ENCODE measurements at regions not wholly inside any gene's neighbourhood (a gene's known extent, or its start where the extent isn't known, plus 50 kb on each side); places are given as distances from the start of the nearest gene placed in this dataset.
"Not testable (repeated sequence)": the region's sequence is repeated elsewhere in the genome, so short reads cannot be mapped to it uniquely, and the experiment has no call there.

DNA sequence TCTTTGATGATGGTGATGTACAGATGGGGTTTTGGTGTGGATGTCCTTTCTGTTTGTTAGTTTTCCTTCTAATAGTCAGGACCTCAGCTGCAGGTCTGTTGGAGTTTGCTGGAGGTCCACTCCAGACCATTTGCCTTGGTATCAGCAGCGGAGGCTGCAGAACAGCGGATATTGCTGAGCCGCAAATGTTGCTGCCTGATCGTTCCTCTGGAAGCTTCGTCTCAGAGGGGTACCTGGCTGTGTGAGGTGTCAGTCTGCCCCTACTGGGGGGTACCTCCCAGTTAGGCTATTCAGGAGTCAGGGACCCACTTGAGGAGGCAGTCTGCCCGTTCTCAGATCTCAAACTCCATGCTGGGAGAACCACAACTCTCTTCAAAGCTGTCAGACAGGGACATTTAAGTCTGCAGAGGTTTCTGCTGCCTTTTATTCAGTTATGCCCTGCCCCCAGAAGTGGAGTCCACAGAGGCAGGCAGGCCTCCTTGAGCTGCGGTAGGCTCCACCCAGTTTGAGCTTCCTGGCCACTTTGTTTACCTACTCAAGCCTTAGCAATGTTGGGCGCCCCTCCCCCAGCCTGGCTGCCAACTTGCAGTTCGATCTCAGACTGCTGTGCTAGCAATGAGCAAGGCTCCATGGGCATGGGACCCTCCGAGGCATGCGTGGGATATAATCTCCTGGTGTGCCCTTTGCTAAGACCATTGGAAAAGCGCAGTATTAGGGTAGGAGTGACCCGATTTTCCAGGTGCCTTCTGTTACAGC is 264.5 kb downstream of the MATN1 start:
- not testable (repeated sequence) for DNase-seq (ENCODE audit: low spot score)

DNA sequence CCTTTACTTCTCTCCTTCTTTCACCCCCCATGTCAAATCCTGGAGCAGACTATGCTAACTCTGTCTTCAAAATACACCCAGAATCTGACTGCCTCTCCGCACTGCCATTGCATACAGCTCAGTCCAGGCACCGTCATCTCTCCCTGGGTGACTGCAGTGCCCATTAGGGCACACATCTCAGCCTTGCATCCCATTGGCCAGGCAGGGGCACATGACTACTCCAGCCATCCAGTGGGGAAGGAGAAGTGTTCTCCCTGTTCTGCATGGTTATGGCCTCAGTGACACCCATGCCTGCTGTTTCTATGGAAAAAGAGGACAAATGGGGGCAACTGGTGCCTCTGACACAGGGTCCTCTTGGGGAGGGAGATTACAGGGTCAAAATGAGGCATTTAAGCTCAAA is 270.5 kb downstream of the MATN1 start:
- DNase-seq (ENCODE audit: low spot score) = no peak

DNA sequence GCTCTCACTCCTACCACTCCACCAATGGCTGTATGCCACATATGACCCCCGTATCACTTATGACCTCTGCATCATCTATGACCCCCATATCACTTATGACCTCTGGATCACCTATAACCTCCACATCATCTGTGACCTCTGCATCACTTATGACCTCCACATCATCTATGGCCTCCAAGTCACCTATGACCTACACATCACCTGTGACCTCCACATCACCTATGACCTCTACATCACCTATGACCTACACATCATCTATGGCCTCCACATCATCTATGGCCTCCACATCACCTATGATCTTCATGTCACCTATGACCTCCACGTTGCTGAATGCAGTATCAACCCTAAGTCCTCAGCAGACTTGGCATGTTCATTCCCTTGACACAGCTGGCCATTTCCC is 271.2 kb downstream of the MATN1 start:
- no peak for DNase-seq (ENCODE audit: low spot score)

DNA sequence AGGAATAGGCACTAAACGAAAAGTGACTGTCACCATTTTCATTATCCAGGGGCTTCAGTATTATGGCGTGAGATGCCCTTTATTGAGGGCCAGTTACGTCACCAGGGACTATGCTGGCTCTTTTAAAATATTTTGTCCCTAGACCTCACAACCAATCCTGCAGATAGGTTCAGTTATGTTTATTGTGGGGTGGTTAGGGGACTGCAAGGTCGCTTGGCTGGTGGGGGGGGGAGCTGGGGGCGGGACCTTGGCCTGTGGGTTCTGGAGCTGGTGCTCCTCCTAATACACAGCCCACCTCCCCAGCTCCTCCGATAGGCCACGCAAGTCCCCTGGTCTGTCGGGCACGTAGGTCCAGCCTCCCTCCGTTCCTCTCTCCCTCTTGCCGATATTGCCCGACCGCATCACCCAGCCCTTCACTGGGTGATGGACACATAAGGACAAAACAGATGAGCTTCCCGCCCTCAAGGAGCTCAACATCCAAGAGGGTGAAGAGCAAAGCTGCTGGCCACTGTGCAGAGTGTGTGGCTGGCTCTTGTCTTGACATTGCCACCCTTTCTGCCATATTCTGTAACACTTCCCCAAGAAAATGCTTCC is 271.8 kb downstream of the MATN1 start:
- DNase-seq (ENCODE audit: low spot score) = no peak

DNA sequence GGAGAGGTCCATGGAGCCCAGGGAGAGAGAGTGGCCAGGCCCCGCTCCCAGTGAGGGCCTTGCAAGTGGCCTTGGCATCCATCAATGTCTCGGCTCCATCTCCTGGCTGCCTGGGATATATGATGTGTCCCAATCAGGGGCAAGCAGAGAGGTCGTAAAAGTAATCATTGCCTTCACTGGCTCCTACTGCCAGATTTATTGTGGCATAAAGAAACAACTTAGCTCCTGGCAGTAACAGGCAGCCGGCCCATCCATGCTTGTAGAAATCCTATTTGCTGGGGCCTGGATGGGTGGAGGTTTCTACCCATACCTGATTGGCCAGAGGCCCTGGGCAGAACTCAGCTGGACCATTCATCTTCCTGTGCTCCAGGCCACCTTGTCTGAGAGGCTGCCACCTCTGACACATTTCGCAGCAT is 272.6 kb downstream of the MATN1 start:
- no peak for DNase-seq (ENCODE audit: low spot score)

DNA sequence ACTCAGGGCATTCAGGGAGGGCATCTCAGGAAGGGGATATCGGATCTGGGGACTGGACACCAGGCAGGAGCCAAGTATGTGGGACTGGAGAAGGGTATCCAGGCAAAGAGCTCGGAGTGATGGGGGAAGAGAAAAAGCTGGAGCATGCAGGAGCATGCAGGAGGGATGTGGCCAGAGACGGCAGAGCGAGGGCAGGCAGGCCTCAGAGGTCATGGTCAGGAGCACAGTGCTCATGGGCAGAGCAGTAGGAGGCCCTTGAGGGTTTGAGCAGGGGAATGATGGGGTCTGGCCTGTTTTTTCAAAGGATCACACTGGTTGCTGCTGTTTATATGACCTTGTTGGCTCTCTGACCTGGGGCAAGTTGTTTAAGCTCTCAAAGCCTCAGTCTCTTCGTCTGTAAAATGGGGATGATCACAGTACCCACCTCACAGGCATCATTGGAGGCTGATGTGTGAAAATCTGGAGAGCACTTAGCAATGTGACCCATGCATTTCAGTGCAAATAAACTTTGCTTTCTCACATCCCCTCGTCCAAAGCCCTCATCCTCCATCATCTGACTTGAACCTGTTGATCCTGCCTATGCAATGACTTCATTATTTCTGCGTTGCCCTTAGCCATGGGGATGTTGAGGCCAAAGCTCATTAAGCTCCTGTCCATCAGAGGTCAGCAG is 273.1 kb downstream of the MATN1 start:
- DNase-seq (ENCODE audit: low spot score) = no peak

DNA sequence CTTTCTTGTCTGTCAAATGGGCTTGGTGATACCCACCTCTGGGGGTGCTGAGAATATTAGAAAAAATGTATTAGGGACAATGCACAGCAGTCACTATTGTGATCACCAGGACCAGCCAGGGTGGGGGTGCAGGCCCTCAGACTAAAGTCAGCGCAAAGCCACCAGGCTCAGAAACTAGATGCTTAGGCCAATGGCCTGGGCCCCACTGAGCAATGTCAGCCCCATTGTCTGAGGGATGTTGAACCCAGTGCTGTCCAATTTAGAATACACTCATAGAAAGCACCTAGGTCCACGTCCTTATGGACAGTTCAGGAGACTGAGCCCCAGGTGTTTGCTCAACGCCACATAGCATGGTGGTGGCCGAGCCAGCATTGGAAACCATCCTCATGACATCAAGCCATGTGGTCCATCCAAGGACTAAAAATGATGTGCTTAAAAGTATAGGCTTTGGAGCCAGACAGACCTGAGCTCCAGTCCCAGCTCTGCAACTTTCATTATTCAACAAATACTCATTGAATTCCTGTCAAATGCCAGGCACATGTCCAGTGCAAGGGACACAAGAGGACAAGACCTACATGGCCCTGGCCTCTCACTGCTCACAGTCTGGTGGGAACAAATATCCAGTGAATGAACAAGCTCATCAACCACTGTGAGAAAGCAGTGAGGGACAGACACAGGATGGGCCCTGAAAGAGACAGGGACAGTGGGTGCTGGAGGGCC is 273.8 kb downstream of the MATN1 start:
- DNase-seq (ENCODE audit: low spot score) = no peak

DNA sequence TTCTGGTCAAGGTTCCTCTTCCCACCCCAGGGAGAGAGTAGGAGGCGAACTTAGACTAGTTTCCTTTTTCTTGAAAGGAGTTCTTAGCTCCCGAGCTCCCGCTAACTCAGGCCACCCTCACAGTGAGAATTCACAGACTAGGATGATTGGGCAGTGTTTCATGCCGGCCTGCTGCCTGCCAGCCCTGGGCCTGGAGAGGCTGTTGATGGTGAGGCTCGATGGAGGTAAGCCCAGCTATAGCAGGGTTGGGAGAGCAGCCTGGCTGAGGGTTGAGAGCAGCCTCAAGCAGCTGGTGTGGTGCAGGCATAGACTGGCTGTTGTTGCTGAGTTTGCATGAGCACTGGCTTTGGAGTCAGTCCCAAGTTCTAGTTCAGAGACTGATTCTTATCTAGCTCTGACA is 274.4 kb downstream of the MATN1 start:
- no peak for DNase-seq (ENCODE audit: low spot score)

DNA sequence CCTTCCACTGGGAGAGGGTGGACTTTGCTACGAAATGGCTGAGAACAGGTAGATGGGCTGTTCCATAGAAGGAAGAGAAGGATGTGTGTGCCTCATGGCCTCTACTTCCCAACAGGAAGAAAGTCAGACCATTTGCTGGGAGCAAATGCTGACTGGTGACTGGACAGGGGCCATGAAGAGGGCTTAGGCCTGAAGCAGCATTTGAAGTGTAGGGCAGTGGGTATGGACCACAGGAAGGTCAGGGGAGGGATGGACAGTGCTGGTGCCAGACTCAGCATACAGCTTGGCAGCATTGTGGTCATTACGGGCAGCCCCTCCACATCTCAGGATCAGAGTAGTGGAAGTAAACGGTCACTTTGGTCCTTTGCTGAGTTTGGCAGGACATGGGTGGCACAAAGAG is 275.7 kb downstream of the MATN1 start:
- DNase-seq (ENCODE audit: low spot score) = no peak

DNA sequence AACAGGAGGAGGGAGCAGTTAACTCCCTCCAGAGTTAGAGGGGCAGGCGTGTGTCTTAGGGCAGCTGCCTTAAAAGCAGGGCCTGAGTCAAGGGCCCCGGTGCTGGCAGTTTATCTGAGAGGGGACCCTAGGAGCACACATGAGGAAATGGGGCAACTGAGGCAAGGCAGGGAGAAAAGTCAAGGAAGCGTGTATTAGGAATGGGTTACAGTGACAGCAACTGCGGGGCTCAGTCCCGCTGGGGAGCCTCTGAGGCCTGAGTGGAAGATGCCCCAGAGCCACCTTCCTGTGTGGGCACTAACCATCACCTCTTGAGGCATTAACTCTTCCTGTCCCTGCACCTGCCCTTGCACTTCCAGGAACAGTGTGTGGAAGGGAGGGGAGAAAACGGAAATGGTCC is 276.3 kb downstream of the MATN1 start:
- DNase-seq (ENCODE audit: low spot score) = no peak

DNA sequence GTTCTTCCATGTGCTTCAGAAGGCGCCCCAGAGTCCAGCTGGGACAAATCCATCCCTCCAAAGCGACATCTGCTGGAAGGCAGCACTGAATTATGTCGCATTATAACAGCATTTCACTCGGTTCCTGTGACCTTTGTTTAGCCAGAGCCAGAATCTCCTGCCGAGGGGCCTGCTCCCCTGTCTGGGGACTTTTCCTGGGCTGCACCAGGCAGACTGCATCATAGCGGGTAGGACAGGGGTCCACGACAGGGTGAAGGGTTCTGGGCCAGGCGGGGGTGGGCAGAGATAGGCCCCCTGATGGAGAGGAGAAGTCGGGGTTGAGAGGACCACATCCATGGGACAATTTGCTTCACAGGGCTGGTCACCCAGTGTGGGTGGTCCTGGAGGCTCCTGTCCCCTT is 276.9 kb downstream of the MATN1 start:
- no peak for DNase-seq (ENCODE audit: low spot score)

DNA sequence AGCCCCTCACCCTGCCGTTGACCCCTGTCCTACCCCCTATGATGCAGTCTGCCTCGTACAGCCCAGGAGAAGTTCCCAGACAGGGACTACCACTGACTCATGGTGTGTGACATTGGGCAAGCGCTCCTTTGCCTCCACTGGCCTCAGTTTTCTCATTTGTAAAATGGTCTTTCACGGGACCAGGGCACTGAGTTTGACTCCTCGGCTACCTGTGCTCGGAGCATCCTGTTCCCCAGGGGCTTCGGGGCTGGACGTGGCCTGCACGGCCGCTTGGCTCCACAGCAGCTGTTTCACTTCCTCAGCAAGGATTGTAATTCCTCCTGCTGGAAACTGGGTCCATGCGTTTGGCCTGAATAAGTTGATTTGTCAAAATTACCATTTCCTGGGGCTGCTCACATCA is 277.3 kb downstream of the MATN1 start:
- DNase-seq (ENCODE audit: low spot score) = no peak

DNA sequence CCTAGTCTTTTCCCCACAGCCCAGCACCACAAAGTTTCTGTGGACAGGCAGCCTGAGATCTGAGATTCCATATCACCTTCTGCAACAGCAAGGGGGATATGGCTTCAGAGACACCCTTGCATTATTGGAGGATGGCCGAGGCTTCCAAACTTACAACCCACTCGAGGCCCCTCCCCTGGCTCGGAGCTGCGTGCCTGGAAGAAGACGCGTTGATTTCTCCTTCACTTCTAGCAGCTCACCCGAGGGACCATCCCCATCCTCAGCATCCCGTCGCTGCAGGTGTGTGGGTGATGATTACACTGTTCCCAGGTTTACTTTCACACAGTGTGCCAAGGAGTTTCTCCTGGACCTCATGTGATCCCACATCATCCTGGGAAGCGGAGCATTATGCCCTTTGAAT is 277.9 kb downstream of the MATN1 start:
- no peak for DNase-seq (ENCODE audit: low spot score)

DNA sequence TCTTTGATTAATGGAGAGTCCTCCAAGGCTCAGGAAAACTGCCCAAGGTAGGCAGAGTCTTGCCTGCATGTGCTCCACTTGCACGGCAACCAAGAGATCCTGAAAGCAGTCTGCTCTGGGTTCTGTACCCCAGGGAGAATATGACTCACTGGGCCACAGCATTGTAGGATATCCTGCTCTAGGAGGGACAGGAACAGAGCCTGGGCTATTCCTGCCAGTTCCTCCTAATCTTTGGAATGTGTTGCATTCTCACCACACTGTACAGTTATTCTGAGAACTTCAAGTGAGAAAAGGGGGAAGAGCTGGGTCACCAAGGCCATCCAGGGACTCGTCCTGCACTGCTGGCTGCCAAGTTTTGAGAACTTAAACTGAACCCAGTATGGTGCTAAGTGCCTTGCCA is 278.5 kb downstream of the MATN1 start:
- no peak for DNase-seq (ENCODE audit: low spot score)

DNA sequence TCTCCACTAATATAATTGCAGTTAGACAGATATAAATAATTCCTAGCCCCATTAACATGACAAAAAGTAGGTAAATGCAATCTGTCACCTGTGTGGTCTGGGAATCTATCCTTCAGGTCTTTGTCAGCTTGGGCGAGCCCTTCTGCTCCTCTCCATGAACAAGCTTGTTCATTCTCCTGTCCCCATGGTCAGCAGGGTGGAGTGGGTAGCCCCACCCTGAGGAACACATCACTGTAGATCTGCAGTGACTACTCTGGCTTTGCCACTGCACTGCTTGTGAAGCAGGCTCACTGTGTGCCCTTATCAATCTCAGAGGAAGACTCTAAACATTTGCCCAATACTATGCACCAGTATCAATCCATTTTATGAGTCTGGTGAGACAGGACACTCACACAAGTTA is 279.0 kb downstream of the MATN1 start:
- DNase-seq (ENCODE audit: low spot score) = no peak

DNA sequence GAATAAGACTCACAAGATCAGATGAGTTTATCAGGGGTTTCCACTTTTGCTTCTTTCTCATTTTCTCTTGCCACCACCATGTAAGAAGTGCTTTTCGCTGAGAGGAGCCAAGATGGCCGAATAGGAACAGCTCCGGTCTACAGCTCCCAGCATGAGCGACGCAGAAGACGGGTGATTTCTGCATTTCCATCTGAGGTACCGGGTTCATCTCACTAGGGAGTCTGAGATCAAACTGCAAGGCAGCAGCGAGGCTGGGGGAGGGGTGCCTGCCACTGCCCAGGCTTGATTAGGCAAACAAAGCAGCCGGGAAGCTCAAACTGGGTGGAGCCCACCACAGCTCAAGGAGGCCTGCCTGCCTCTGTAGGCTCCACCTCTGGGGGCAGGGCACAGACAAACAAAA is 285.1 kb downstream of the MATN1 start:
- DNase-seq (ENCODE audit: low spot score) = not testable (repeated sequence)

DNA sequence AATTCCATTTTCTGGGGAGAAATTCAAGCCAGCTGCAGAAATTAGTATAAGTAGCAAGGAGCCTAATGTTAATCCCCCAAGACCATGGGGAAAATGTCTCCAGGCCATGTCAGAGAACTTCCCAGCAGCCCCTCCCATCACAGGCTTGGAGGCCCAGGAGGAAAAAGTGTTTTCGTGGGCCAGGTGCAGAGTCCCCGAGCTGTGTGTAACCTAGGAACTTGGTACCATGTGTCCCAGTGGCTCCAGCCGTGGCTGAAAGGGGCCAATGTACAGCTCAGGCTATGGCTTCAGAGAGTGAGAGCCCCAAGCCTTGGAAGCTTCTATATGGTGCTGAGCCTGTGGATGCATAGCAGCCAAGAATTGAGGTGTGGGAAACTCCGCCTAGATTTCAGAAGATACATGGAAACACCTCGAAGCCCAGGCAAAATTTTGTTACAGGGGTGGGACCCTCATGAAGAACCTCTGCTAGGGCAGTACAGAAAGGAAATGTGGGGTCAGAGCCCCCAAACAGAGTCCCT is 286.3 kb downstream of the MATN1 start:
- DNase-seq (ENCODE audit: low spot score) = no peak

DNA sequence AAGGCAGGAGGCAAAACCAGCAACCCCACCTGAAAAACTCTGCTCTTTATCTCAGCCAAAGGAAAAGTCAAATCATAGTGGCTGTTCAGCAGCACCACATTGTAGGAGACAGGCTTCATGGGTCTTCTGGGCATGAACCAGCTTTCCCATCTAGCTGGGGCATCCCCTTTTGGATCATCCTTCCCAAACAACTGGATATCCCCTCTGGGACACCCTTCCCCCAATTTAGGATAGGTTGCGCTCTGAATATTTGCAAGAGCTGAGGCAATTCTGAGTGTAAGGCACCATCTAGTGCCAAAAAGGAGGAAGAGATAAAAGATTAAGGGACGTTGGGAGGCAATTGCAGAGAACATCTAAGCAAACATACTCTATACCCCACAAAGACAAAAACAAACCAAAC is 295.8 kb downstream of the MATN1 start:
- no peak for DNase-seq (ENCODE audit: low spot score)

DNA sequence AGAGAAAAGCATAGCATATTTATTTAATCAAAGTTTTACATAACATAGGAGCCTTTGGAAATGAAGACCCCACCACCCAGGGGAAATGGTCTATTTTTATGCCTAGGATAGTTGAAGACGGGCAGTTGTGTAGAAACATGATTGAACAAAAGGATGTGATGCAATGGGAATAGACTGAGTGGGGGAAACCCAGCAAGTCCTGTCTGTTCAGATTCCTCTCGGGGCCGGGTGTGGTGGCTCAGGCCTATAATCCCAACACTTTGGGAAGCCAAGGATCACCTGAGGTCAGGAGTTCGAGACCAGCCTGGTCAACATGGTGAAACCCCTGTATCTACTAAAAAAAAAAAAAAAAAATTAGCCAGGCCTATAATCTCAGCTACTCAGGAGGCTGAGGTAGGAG is 298.3 kb downstream of the MATN1 start:
- DNase-seq (ENCODE audit: low spot score) = no peak

DNA sequence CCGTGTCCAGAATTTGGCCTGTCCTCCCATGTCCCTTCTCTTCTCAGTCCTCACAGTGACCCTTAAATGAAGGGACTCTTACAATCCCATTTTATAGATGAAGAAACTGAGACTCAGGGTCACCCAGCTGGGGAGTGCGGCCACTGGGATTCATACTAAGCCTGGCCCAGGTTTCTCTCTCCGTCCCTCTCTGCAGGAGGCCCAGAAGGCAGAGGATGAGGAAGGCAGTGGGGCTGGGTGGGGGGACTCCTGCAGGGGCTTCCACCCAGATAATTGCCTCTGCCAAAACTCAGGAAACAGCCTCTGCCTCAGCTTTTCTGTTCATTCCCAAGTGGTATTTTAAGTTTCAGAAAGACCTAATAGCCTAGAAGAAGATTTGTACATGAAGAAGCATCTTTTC is 299.8 kb downstream of the MATN1 start:
- DNase-seq (ENCODE audit: low spot score) = no peak

DNA sequence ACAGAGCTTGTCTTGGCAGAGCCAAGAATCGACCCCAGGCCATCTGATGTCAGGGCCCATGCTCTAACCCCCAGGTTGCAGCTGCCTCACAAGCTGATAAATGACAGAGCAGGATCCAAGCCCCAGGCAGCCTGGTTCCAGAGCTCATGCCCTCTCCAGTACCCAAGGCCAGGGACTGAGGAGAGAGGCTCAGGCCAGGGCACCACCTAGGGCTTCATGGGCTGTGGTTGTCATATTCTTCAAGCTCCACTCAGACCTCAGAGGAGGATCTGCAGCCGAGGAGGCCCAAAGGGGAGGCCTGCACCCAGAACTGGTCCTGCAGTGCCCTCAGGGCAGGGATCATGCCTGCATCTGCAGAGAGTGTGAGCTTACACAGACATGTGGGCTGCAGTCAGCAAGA is 301.1 kb downstream of the MATN1 start:
- no peak for DNase-seq (ENCODE audit: low spot score)

DNA sequence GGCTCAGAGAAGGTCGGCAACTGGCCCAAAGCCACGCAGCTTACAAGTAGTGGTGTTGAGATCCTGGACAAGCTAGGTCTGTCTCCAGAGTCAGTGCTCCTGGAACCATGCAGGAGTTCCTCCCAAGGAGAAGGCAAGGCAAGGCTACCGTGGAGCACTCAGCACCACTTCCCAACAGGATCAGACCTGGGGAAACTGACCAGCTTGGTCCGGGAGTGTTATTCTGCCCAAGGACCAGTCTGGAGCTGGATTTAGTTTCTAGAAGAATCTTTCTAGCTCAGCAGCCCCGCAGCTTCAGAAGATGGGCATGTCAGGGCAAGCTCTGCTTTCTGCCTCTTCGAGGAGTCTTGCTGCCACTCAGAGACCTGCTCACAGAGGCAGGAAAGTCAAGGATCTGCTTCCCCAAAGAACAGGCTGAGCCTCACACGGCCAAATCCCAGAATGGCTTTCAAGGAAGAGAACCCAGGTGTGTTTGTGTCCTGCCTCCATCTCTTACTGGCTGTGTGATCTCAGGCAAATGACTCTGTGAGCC is 302.8 kb downstream of the MATN1 start:
- DNase-seq (ENCODE audit: low spot score) = no peak

Measured in activated CD4-positive, alpha-beta T cell treated with anti-CD3 and anti-CD28 coated beads, Interleukin-2, Interleukin-4, amounts not matched to agents 100 ng/mL and 50 ng/mL, durations not matched to agents 16 hours and 8 hours (primary cell).